ENCODE measurements at regions not wholly inside any gene's neighbourhood (a gene's known extent, or its start where the extent isn't known, plus 50 kb on each side); places are given as distances from the start of the nearest gene placed in this dataset.
A peak's percentile ranks its signal among the peaks of the same experiment; 100 is the strongest.
"Not testable (repeated sequence)": the region's sequence is repeated elsewhere in the genome, so short reads cannot be mapped to it uniquely, and the experiment has no call there.

DNA sequence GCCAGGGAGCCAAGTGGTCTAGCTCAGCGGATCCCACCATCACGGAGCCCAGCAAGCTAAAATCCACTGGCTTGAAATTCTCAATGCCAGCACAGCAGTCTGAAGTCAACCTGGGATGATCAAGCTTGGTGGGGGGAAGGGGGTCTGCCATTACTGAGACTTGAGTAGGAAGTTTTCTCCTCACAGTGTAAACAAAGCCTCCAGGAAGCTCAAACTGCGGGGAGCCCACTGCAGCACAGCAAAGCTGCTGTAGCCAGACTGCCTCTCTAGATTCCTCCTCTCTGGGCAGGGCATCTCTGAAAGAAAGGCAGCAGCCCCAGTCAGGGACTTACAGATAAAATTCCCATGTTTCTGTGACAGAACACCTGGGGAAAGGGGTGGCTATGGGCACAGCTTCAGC lies 98.8 kb upstream of the TRPC5 start:
- not testable (repeated sequence) for H3K27me3 ChIP-seq (ENCODE audit: control insufficient read depth in 1 of 2, insufficient read depth in 1 of 2, low read length in 2 of 2); H3K27ac ChIP-seq (ENCODE audit: low read length, poor library complexity, severe bottlenecking); H2BK120ac ChIP-seq (ENCODE audit: low read depth, low read length); H3K4me2 ChIP-seq (ENCODE audit: low read length, poor library complexity, severe bottlenecking); H2AFZ ChIP-seq (ENCODE audit: low read depth, low read length); H3K23ac ChIP-seq (ENCODE audit: low read length in 2 of 2); H3K18ac ChIP-seq (ENCODE audit: low read depth in 1 of 2, low read length in 2 of 2); H2BK12ac ChIP-seq (ENCODE audit: low read length in 2 of 2); H2BK5ac ChIP-seq (ENCODE audit: low read depth, low read length, poor library complexity, severe bottlenecking); H3K14ac ChIP-seq (ENCODE audit: low read length in 2 of 2); H3K9ac ChIP-seq (ENCODE audit: low read length); H3K4me1 ChIP-seq (ENCODE audit: control insufficient read depth, insufficient read depth, low read depth, low read length); H3K9me3 ChIP-seq (ENCODE audit: control insufficient read depth, low read length); H2AK5ac ChIP-seq (ENCODE audit: low read length, severe bottlenecking); DNase-seq; H2BK15ac ChIP-seq (ENCODE audit: low read depth, poor library complexity, severe bottlenecking); H3K36me3 ChIP-seq (ENCODE audit: control insufficient read depth in 1 of 2, insufficient read depth in 2 of 2, low read depth in 1 of 2, low read length in 2 of 2); H4K8ac ChIP-seq (ENCODE audit: low read length); H3K79me1 ChIP-seq (replicated peaks; ENCODE audit: low read length, poor library complexity, severe bottlenecking); H4K91ac ChIP-seq (ENCODE audit: low read length); H3K4me3 ChIP-seq (ENCODE audit: insufficient read depth in 1 of 2, low read depth in 1 of 2, low read length in 2 of 2); H3K4ac ChIP-seq (ENCODE audit: low read depth in 1 of 2, low read length in 2 of 2)
- 70% methylated on average over 3 of the region's 3 CpGs for WGBS

DNA sequence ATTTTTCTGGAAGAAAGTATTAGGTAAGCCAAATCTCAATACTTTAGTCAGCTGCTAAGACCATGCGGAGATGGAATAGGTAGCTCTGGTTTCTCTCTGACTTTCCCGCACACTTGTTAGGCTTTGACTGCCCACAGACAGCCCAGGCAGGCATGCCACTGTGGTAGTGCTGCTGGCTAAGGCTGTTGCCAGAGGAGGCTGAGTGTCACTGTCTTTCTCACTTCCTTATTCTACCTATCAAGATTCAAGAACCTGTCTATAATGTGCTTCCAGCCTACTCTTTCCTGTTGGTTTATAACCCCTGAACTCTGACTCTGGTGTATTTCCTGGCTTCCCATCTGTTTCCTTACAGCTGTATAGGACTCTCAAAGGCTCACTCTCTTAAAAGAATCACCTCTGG lies 81.8 kb upstream of the TRPC5 start:
- Histone ChIP-seq H2BK12ac (ENCODE audit: low read length in 2 of 2) (no peak overlapping the region), H2AFZ (ENCODE audit: low read depth, low read length) (no peak overlapping the region), H3K9ac (ENCODE audit: low read length) (no peak overlapping the region), H3K36me3 (ENCODE audit: control insufficient read depth in 1 of 2, insufficient read depth in 2 of 2, low read depth in 1 of 2, low read length in 2 of 2) (no peaks in the 10 kb centered on the region), H3K4me1 (ENCODE audit: control insufficient read depth, insufficient read depth, low read depth, low read length) (no peaks in the 10 kb centered on the region), H3K4me2 (ENCODE audit: low read length, poor library complexity, severe bottlenecking) (no peak overlapping the region), H3K14ac (ENCODE audit: low read length in 2 of 2) (no peak overlapping the region), H3K4me3 (ENCODE audit: insufficient read depth in 1 of 2, low read depth in 1 of 2, low read length in 2 of 2) (no peak overlapping the region), H2AK5ac (ENCODE audit: low read length, severe bottlenecking) (no peak overlapping the region), H2BK15ac (ENCODE audit: low read depth, poor library complexity, severe bottlenecking) (no peak overlapping the region), H2BK5ac (ENCODE audit: low read depth, low read length, poor library complexity, severe bottlenecking) (no peak overlapping the region), H3K27ac (ENCODE audit: low read length, poor library complexity, severe bottlenecking) (no peak overlapping the region), H3K23ac (ENCODE audit: low read length in 2 of 2) (no peak overlapping the region), H4K8ac (ENCODE audit: low read length) (no peak overlapping the region), H3K79me1 (replicated peaks; ENCODE audit: low read length, poor library complexity, severe bottlenecking) (no peaks in the 10 kb centered on the region), H3K27me3 (ENCODE audit: control insufficient read depth in 1 of 2, insufficient read depth in 1 of 2, low read length in 2 of 2) (peaks cover 0 to 32% of the 10 kb centered on the region in 2 experiments), H3K18ac (ENCODE audit: low read depth in 1 of 2, low read length in 2 of 2) (no peak overlapping the region), H3K4ac (ENCODE audit: low read depth in 1 of 2, low read length in 2 of 2) (no peak overlapping the region), H3K9me3 (ENCODE audit: control insufficient read depth, low read length) (no peaks in the 10 kb centered on the region), H4K91ac (ENCODE audit: low read length) (no peak overlapping the region), H2BK120ac (ENCODE audit: low read depth, low read length) (no peak overlapping the region)
- DNase-seq, result no peak
- 96% methylated on average over 2 of the region's 2 CpGs for WGBS

DNA sequence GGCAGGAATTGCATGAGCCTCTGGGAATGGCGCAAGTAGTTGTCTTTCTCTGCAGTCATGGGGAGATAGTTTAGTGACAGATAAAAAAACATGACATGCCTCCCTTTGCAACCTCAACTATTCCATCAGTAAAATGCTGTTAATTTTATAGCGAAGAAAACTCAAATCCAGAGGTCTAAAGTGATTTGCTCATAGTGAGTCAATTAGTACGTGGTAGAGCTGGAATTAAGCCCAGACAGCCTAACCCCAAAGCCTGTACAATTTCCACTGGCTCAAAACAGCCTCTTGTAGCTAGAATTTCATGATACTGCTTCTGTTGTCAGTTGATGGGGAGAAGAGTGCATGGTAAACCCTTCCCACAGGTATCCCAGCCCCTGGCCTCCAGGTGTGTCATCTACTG lies 81.3 kb upstream of the TRPC5 start:
- H3K4me1 ChIP-seq (ENCODE audit: control insufficient read depth, insufficient read depth, low read depth, low read length), result no peaks in the 10 kb centered on the region
- H3K14ac ChIP-seq (ENCODE audit: low read length in 2 of 2), result no peak overlapping the region
- H2AK5ac ChIP-seq (ENCODE audit: low read length, severe bottlenecking), result no peak overlapping the region
- H3K9me3 ChIP-seq (ENCODE audit: control insufficient read depth, low read length), result no peaks in the 10 kb centered on the region
- H2BK120ac ChIP-seq (ENCODE audit: low read depth, low read length), result no peak overlapping the region
- H4K8ac ChIP-seq (ENCODE audit: low read length), result no peak overlapping the region
- no peak overlapping the region for H2AFZ ChIP-seq (ENCODE audit: low read depth, low read length)
- H3K4me3 ChIP-seq (ENCODE audit: insufficient read depth in 1 of 2, low read depth in 1 of 2, low read length in 2 of 2), result no peak overlapping the region
- H4K91ac ChIP-seq (ENCODE audit: low read length), result no peak overlapping the region
- no peak overlapping the region for H3K23ac ChIP-seq (ENCODE audit: low read length in 2 of 2)
- DNase-seq, result peak; percentile 0
- no peaks in the 10 kb centered on the region for H3K36me3 ChIP-seq (ENCODE audit: control insufficient read depth in 1 of 2, insufficient read depth in 2 of 2, low read depth in 1 of 2, low read length in 2 of 2)
- H3K18ac ChIP-seq (ENCODE audit: low read depth in 1 of 2, low read length in 2 of 2), result no peak overlapping the region
- H3K4ac ChIP-seq (ENCODE audit: low read depth in 1 of 2, low read length in 2 of 2), result no peak overlapping the region
- H3K9ac ChIP-seq (ENCODE audit: low read length), result no peak overlapping the region
- H3K4me2 ChIP-seq (ENCODE audit: low read length, poor library complexity, severe bottlenecking), result no peak overlapping the region
- no peak overlapping the region for H2BK12ac ChIP-seq (ENCODE audit: low read length in 2 of 2)
- peaks cover 0 to 32% of the 10 kb centered on the region in 2 experiments for H3K27me3 ChIP-seq (ENCODE audit: control insufficient read depth in 1 of 2, insufficient read depth in 1 of 2, low read length in 2 of 2)
- no peaks in the 10 kb centered on the region for H3K79me1 ChIP-seq (replicated peaks; ENCODE audit: low read length, poor library complexity, severe bottlenecking)
- WGBS, result no CpG with 5 or more reads among the region's 3 CpGs
- H3K27ac ChIP-seq (ENCODE audit: low read length, poor library complexity, severe bottlenecking), result no peak overlapping the region
- no peak overlapping the region for H2BK5ac ChIP-seq (ENCODE audit: low read depth, low read length, poor library complexity, severe bottlenecking)
- H2BK15ac ChIP-seq (ENCODE audit: low read depth, poor library complexity, severe bottlenecking), result no peak overlapping the region

DNA sequence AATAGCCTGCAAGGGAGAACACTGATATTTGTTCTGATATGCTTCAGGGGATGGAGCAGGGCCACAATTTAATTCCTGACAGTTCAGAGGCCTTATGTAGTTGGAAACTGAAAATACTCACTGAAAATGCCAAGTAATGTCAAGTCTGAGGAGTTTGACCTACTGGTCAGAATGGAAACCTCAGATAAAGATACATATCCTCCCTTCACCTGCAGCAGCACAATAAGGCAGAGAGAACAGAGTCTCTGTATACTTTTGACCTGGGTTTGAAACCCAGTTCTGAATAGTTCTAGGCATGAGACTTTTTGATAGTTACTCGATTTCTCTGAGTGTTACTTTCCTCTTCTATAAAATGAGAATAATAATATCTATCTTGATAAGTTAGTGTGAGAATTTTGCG lies 65.8 kb upstream of the TRPC5 start:
- no peak for DNase-seq
- Histone ChIP-seq H4K8ac (ENCODE audit: low read length) (no peak overlapping the region), H3K4me3 (ENCODE audit: insufficient read depth in 1 of 2, low read depth in 1 of 2, low read length in 2 of 2) (no peak overlapping the region), H3K4me1 (ENCODE audit: control insufficient read depth, insufficient read depth, low read depth, low read length) (no peaks in the 10 kb centered on the region), H3K14ac (ENCODE audit: low read length in 2 of 2) (no peak overlapping the region), H3K27me3 (ENCODE audit: control insufficient read depth in 1 of 2, insufficient read depth in 1 of 2, low read length in 2 of 2) (peaks cover 0 to 46% of the 10 kb centered on the region in 2 experiments), H3K18ac (ENCODE audit: low read depth in 1 of 2, low read length in 2 of 2) (no peak overlapping the region), H4K91ac (ENCODE audit: low read length) (no peak overlapping the region), H3K4me2 (ENCODE audit: low read length, poor library complexity, severe bottlenecking) (no peak overlapping the region), H2BK12ac (ENCODE audit: low read length in 2 of 2) (no peak overlapping the region), H3K27ac (ENCODE audit: low read length, poor library complexity, severe bottlenecking) (no peak overlapping the region), H2BK15ac (ENCODE audit: low read depth, poor library complexity, severe bottlenecking) (no peak overlapping the region), H3K79me1 (replicated peaks; ENCODE audit: low read length, poor library complexity, severe bottlenecking) (no peaks in the 10 kb centered on the region), H2AFZ (ENCODE audit: low read depth, low read length) (no peak overlapping the region), H3K4ac (ENCODE audit: low read depth in 1 of 2, low read length in 2 of 2) (no peak overlapping the region), H3K9me3 (ENCODE audit: control insufficient read depth, low read length) (no peaks in the 10 kb centered on the region), H2AK5ac (ENCODE audit: low read length, severe bottlenecking) (no peak overlapping the region), H3K36me3 (ENCODE audit: control insufficient read depth in 1 of 2, insufficient read depth in 2 of 2, low read depth in 1 of 2, low read length in 2 of 2) (no peaks in the 10 kb centered on the region), H3K23ac (ENCODE audit: low read length in 2 of 2) (no peak overlapping the region), H2BK5ac (ENCODE audit: low read depth, low read length, poor library complexity, severe bottlenecking) (no peak overlapping the region), H3K9ac (ENCODE audit: low read length) (no peak overlapping the region), H2BK120ac (ENCODE audit: low read depth, low read length) (no peak overlapping the region)
- no CpG with 5 or more reads among the region's 2 CpGs for WGBS
